ENCODE measurements at regions not wholly inside any gene's neighbourhood (a gene's known extent, or its start where the extent isn't known, plus 50 kb on each side); places are given as distances from the start of the nearest gene placed in this dataset.
"Not testable (repeated sequence)": the region's sequence is repeated elsewhere in the genome, so short reads cannot be mapped to it uniquely, and the experiment has no call there.

GRCh38 chr3:166274351-166275023 lies 437.3 kb upstream of the BCHE start:
- TF ChIP-seq CTCF (IDR thresholded peaks at IDR 0.05) (no peak), POLR2AphosphoS5 (IDR thresholded peaks at IDR 0.05; ENCODE audit: insufficient read depth in 1 of 2, low read depth in 1 of 2) (no peak), POLR2A (IDR thresholded peaks at IDR 0.05) (no peak)
- no peak overlapping the region for H3K27ac ChIP-seq
- intact Hi-C loops (cut with DNase I) = no loop called here
- H3K36me3 ChIP-seq = no peaks in the 10 kb centered on the region
- H3K4me1 ChIP-seq = no peaks in the 10 kb centered on the region
- DNase-seq (ENCODE audit: extremely low spot score in 2 of 2) = no peak
- H3K4me3 ChIP-seq = no peak overlapping the region
- no peaks in the 10 kb centered on the region for H3K9me3 ChIP-seq
- no peaks in the 10 kb centered on the region for H3K27me3 ChIP-seq

GRCh38 chr3:166270429-166270828 lies 433.2 kb upstream of the BCHE start:
- H3K27me3 ChIP-seq = no peaks in the 10 kb centered on the region
- H3K4me1 ChIP-seq = no peaks in the 10 kb centered on the region
- no peak for DNase-seq (ENCODE audit: extremely low spot score in 2 of 2)
- no peaks in the 10 kb centered on the region for H3K9me3 ChIP-seq
- no peak overlapping the region for H3K4me3 ChIP-seq
- TF ChIP-seq CTCF (IDR thresholded peaks at IDR 0.05) (no peak), POLR2AphosphoS5 (IDR thresholded peaks at IDR 0.05; ENCODE audit: insufficient read depth in 1 of 2, low read depth in 1 of 2) (no peak), POLR2A (IDR thresholded peaks at IDR 0.05) (no peak)
- H3K36me3 ChIP-seq = no peaks in the 10 kb centered on the region
- intact Hi-C loops (cut with DNase I) = no loop called here
- no peak overlapping the region for H3K27ac ChIP-seq

GRCh38 chr3:166265153-166265552 lies 427.9 kb upstream of the BCHE start:
- TF ChIP-seq POLR2A (IDR thresholded peaks at IDR 0.05) (no peak), CTCF (IDR thresholded peaks at IDR 0.05) (no peak), POLR2AphosphoS5 (IDR thresholded peaks at IDR 0.05; ENCODE audit: insufficient read depth in 1 of 2, low read depth in 1 of 2) (no peak)
- H3K9me3 ChIP-seq = no peaks in the 10 kb centered on the region
- intact Hi-C loops (cut with DNase I) = no loop called here
- no peaks in the 10 kb centered on the region for H3K36me3 ChIP-seq
- H3K27me3 ChIP-seq = no peaks in the 10 kb centered on the region
- no peak for DNase-seq (ENCODE audit: extremely low spot score in 2 of 2)
- H3K27ac ChIP-seq = no peak overlapping the region
- no peak overlapping the region for H3K4me3 ChIP-seq
- no peaks in the 10 kb centered on the region for H3K4me1 ChIP-seq

GRCh38 chr3:166263460-166263859 lies 426.2 kb upstream of the BCHE start:
- Histone ChIP-seq H3K9me3 (no peaks in the 10 kb centered on the region), H3K27me3 (no peaks in the 10 kb centered on the region), H3K4me3 (no peak overlapping the region), H3K27ac (no peak overlapping the region), H3K4me1 (no peaks in the 10 kb centered on the region), H3K36me3 (no peaks in the 10 kb centered on the region)
- intact Hi-C loops (cut with DNase I) = no loop called here
- DNase-seq (ENCODE audit: extremely low spot score in 2 of 2) = no peak
- no peak for TF ChIP-seq POLR2AphosphoS5 (IDR thresholded peaks at IDR 0.05; ENCODE audit: insufficient read depth in 1 of 2, low read depth in 1 of 2)
- TF ChIP-seq CTCF (IDR thresholded peaks at IDR 0.05) = no peak
- TF ChIP-seq POLR2A (IDR thresholded peaks at IDR 0.05) = no peak

GRCh38 chr3:166258293-166258850 lies 421.1 kb upstream of the BCHE start:
- H3K27me3 ChIP-seq; H3K4me3 ChIP-seq; H3K27ac ChIP-seq; H3K9me3 ChIP-seq; intact Hi-C loops (cut with DNase I); H3K4me1 ChIP-seq; DNase-seq (ENCODE audit: extremely low spot score in 2 of 2); H3K36me3 ChIP-seq: not testable (repeated sequence)

Measured in vagina (tissue), 2 donors.